Activated naive CD4-positive, alpha-beta T cell treated with anti-CD3 and anti-CD28 coated beads for 36 hours (primary cell): ENCODE measurements at regions not wholly inside any gene's neighbourhood (a gene's known extent, or its start where the extent isn't known, plus 50 kb on each side); places are given as distances from the start of the nearest gene placed in this dataset.
"Not testable (repeated sequence)": the region's sequence is repeated elsewhere in the genome, so short reads cannot be mapped to it uniquely, and the experiment has no call there.

Source experiments
- CTCF ChIA-PET: fragments of 350-600 bp; sonication (Branson Sonifier 250); formaldehyde crosslinking; loops from one replicate; lab custom pipeline; 2021; ENCODE audit warnings: antibody characterized with exemption; lab: Charles Lee
- DNase-seq: peaks from one replicate; pipeline ENCODE4 v3.0.0-alpha.2; 2020
- H3K27ac Mint-ChIP-seq: one replicate; pipeline ENCODE4 v1.8.0; 2021; ENCODE audit warnings: mild to moderate bottlenecking, mixed read lengths
- H3K27me3 Mint-ChIP-seq: one replicate; pipeline ENCODE4 v1.8.0; 2021; ENCODE audit warnings: low read depth, mixed read lengths
- H3K36me3 Mint-ChIP-seq: one replicate; pipeline ENCODE4 v1.8.0; 2021; ENCODE audit warnings: low read depth, mixed read lengths
- H3K4me1 Mint-ChIP-seq: one replicate; pipeline ENCODE4 v1.8.0; 2021; ENCODE audit warnings: low read depth, mixed read lengths
- H3K4me3 Mint-ChIP-seq: one replicate; pipeline ENCODE4 v1.8.0; 2021; ENCODE audit warnings: mild to moderate bottlenecking, moderate library complexity, mixed read lengths
- H3K9me3 Mint-ChIP-seq: one replicate; pipeline ENCODE4 v1.8.0; 2021; ENCODE audit warnings: mixed read lengths
- intact Hi-C: fragments of 100-400 bp; cut with micrococcal nuclease; formaldehyde crosslinking; loops from one replicate; pipeline ENCODE4 v1.15.1; 2023

- no peak overlapping the region for H3K4me3 Mint-ChIP-seq
Measured at GRCh38 chr5:172541099-172541772, 86.9 kb upstream of the SH3PXD2B start.

GRCh38 chr5:172540099-172540870 lies 86.0 kb upstream of the SH3PXD2B start:
- Mint-ChIP-seq H3K9me3 (no peaks in the 10 kb centered on the region), H3K36me3 (no peaks in the 10 kb centered on the region), H3K4me3 (no peak overlapping the region), H3K27ac (no peak overlapping the region), H3K27me3 (no peaks in the 10 kb centered on the region), H3K4me1 (no peaks in the 10 kb centered on the region)
- CTCF ChIA-PET, result no interaction called here
- intact Hi-C loops, result no loop called here
- DNase-seq, result no peak

More at GRCh38 chr5:172541099-172541772, 86.9 kb upstream of the SH3PXD2B start:
- DNase-seq, result no peak
- Mint-ChIP-seq H3K9me3 (no peaks in the 10 kb centered on the region), H3K4me1 (no peaks in the 10 kb centered on the region), H3K36me3 (no peaks in the 10 kb centered on the region), H3K27me3 (no peaks in the 10 kb centered on the region), H3K27ac (no peak overlapping the region)
- CTCF ChIA-PET, result interaction anchor here (0.9 kb wide), 1 partner anchor 21 kb away, joined by 3 read pairs; no protein-coding TSS in a partner anchor
- intact Hi-C loops, result no loop called here

GRCh38 chr5:172535108-172535445 lies 80.8 kb upstream of the SH3PXD2B start:
- DNase-seq, result no peak
- CTCF ChIA-PET, result no interaction called here
- no peaks in the 10 kb centered on the region for H3K9me3 Mint-ChIP-seq
- intact Hi-C loops, result no loop called here
- no peak overlapping the region for H3K27ac Mint-ChIP-seq
- no peak overlapping the region for H3K4me3 Mint-ChIP-seq
- H3K4me1 Mint-ChIP-seq, result no peaks in the 10 kb centered on the region
- no peaks in the 10 kb centered on the region for H3K36me3 Mint-ChIP-seq
- H3K27me3 Mint-ChIP-seq, result peaks cover 3% of the 10 kb centered on the region

GRCh38 chr5:172534229-172535107 lies 80.1 kb upstream of the SH3PXD2B start:
- CTCF ChIA-PET, result no interaction called here
- H3K27ac Mint-ChIP-seq, result no peak overlapping the region
- H3K36me3 Mint-ChIP-seq, result no peaks in the 10 kb centered on the region
- no peak for DNase-seq
- H3K9me3 Mint-ChIP-seq, result no peaks in the 10 kb centered on the region
- H3K27me3 Mint-ChIP-seq, result peaks cover 3% of the 10 kb centered on the region
- intact Hi-C loops, result no loop called here
- no peak overlapping the region for H3K4me3 Mint-ChIP-seq
- H3K4me1 Mint-ChIP-seq, result no peaks in the 10 kb centered on the region

GRCh38 chr5:172533399-172534228 lies 79.3 kb upstream of the SH3PXD2B start:
- H3K27ac Mint-ChIP-seq, result no peak overlapping the region
- peaks cover 6% of the 10 kb centered on the region for H3K27me3 Mint-ChIP-seq
- CTCF ChIA-PET, result no interaction called here
- intact Hi-C loops, result no loop called here
- no peak for DNase-seq
- no peaks in the 10 kb centered on the region for H3K9me3 Mint-ChIP-seq
- no peaks in the 10 kb centered on the region for H3K36me3 Mint-ChIP-seq
- no peak overlapping the region for H3K4me3 Mint-ChIP-seq
- H3K4me1 Mint-ChIP-seq, result no peaks in the 10 kb centered on the region

GRCh38 chr5:172533058-172533398 lies 78.7 kb upstream of the SH3PXD2B start:
- H3K36me3 Mint-ChIP-seq, result no peaks in the 10 kb centered on the region
- H3K9me3 Mint-ChIP-seq, result no peaks in the 10 kb centered on the region
- intact Hi-C loops, result no loop called here
- no peak overlapping the region for H3K27ac Mint-ChIP-seq
- no peak overlapping the region for H3K4me3 Mint-ChIP-seq
- CTCF ChIA-PET, result no interaction called here
- no peak for DNase-seq
- no peaks in the 10 kb centered on the region for H3K4me1 Mint-ChIP-seq
- peaks cover 9% of the 10 kb centered on the region for H3K27me3 Mint-ChIP-seq

- H3K36me3 Mint-ChIP-seq, H3K9me3 Mint-ChIP-seq, H3K4me3 Mint-ChIP-seq, CTCF ChIA-PET, H3K4me1 Mint-ChIP-seq, DNase-seq, intact Hi-C loops, H3K27me3 Mint-ChIP-seq, H3K27ac Mint-ChIP-seq: not testable (repeated sequence)
Measured at GRCh38 chr5:172532439-172532838, 78.1 kb upstream of the SH3PXD2B start.

GRCh38 chr5:172531704-172532026 lies 77.3 kb upstream of the SH3PXD2B start:
- CTCF ChIA-PET, result interaction anchor here (1.3 kb wide), 1 partner anchor 165 kb away, joined by 3 read pairs; no protein-coding TSS in a partner anchor

GRCh38 chr5:172530878-172531703 lies 76.8 kb upstream of the SH3PXD2B start:
- Mint-ChIP-seq H3K4me3 (no peak overlapping the region), H3K4me1 (no peaks in the 10 kb centered on the region), H3K36me3 (no peaks in the 10 kb centered on the region), H3K27ac (no peak overlapping the region), H3K9me3 (no peaks in the 10 kb centered on the region), H3K27me3 (peaks cover 9% of the 10 kb centered on the region)
- CTCF ChIA-PET, result interaction anchor here (0.7 to 1.3 kb wide), 2 partner anchors 166 to 393 kb away, joined by 3 read pairs; no protein-coding TSS in a partner anchor
- intact Hi-C loops, result no loop called here
- no peak for DNase-seq

More at GRCh38 chr5:172531704-172532026, 77.3 kb upstream of the SH3PXD2B start:
- intact Hi-C loops, result no loop called here
- Mint-ChIP-seq H3K9me3 (no peaks in the 10 kb centered on the region), H3K4me1 (no peaks in the 10 kb centered on the region), H3K27me3 (peaks cover 9% of the 10 kb centered on the region), H3K27ac (no peak overlapping the region), H3K4me3 (no peak overlapping the region), H3K36me3 (no peaks in the 10 kb centered on the region)
- no peak for DNase-seq

GRCh38 chr5:172530406-172530805 lies 76.1 kb upstream of the SH3PXD2B start:
- Mint-ChIP-seq H3K4me1 (no peaks in the 10 kb centered on the region), H3K4me3 (no peak overlapping the region), H3K36me3 (no peaks in the 10 kb centered on the region), H3K27ac (no peak overlapping the region), H3K27me3 (peaks cover 9% of the 10 kb centered on the region), H3K9me3 (no peaks in the 10 kb centered on the region)
- DNase-seq, result no peak
- intact Hi-C loops, result no loop called here
- CTCF ChIA-PET, result interaction anchor here (0.7 kb wide), 1 partner anchor 393 kb away, joined by 3 read pairs; no protein-coding TSS in a partner anchor

- H3K27ac Mint-ChIP-seq, result no peak overlapping the region
- no peak for DNase-seq
- intact Hi-C loops, result no loop called here
- CTCF ChIA-PET, result no interaction called here
- no peaks in the 10 kb centered on the region for H3K9me3 Mint-ChIP-seq
- H3K36me3 Mint-ChIP-seq, result no peaks in the 10 kb centered on the region
- no peak overlapping the region for H3K4me3 Mint-ChIP-seq
- peaks cover 11% of the 10 kb centered on the region for H3K27me3 Mint-ChIP-seq
- no peaks in the 10 kb centered on the region for H3K4me1 Mint-ChIP-seq
Measured at GRCh38 chr5:172529896-172530295, 75.6 kb upstream of the SH3PXD2B start.
